Left forelimb (tissue), 1 donor: ENCODE measurements at regions not wholly inside any gene's neighbourhood (a gene's known extent, or its start where the extent isn't known, plus 50 kb on each side); places are given as distances from the start of the nearest gene placed in this dataset.

ENCODE experiments used
- DNase-seq: peaks from one replicate; pipeline ENCODE4 v3.0.0-alpha.2; 2018; ENCODE audit warnings: low spot score

- no peak for DNase-seq
These were observed 132.7 kb upstream of the NDUFV2 start for GRCh38 chr18:8969639-8970390.

GRCh38 chr18:8970843-8971242 is 131.7 kb upstream of the NDUFV2 start:
- no peak for DNase-seq

GRCh38 chr18:8972116-8972515 is 130.4 kb upstream of the NDUFV2 start:
- no peak for DNase-seq

- no peak for DNase-seq
These were observed 128.2 kb upstream of the NDUFV2 start for GRCh38 chr18:8974279-8974678.

- DNase-seq: no peak
These were observed 127.8 kb upstream of the NDUFV2 start for GRCh38 chr18:8974696-8975095.

- DNase-seq: no peak
These were observed 126.9 kb upstream of the NDUFV2 start for GRCh38 chr18:8975624-8976023.

GRCh38 chr18:8976606-8977005 is 125.9 kb upstream of the NDUFV2 start:
- DNase-seq: no peak

- no peak for DNase-seq
These were observed 125.3 kb upstream of the NDUFV2 start for GRCh38 chr18:8977166-8977565.

GRCh38 chr18:8977701-8978100 is 124.8 kb upstream of the NDUFV2 start:
- DNase-seq: no peak

- DNase-seq: no peak
These were observed 124.1 kb upstream of the NDUFV2 start for GRCh38 chr18:8978394-8978793.

- no peak for DNase-seq
These were observed 123.1 kb upstream of the NDUFV2 start for GRCh38 chr18:8979258-8979988.

- DNase-seq: no peak
These were observed 122.0 kb upstream of the NDUFV2 start for GRCh38 chr18:8980496-8980895.

GRCh38 chr18:8980918-8981317 is 121.6 kb upstream of the NDUFV2 start:
- DNase-seq: no peak

GRCh38 chr18:8982416-8983183 is 119.9 kb upstream of the NDUFV2 start:
- DNase-seq: no peak

- no peak for DNase-seq
These were observed 119.3 kb upstream of the NDUFV2 start for GRCh38 chr18:8983195-8983594.

GRCh38 chr18:8984131-8984721 is 118.3 kb upstream of the NDUFV2 start:
- DNase-seq: no peak

GRCh38 chr18:8987241-8987640 is 115.3 kb upstream of the NDUFV2 start:
- no peak for DNase-seq

GRCh38 chr18:8988260-8988871 is 114.1 kb upstream of the NDUFV2 start:
- no peak for DNase-seq

GRCh38 chr18:8989017-8989416 is 113.5 kb upstream of the NDUFV2 start:
- no peak for DNase-seq

GRCh38 chr18:8989855-8990254 is 112.6 kb upstream of the NDUFV2 start:
- no peak for DNase-seq

GRCh38 chr18:8990276-8991031 is 112.0 kb upstream of the NDUFV2 start:
- DNase-seq: no peak
